ENCODE measurements at regions not wholly inside any gene's neighbourhood (a gene's known extent, or its start where the extent isn't known, plus 50 kb on each side); places are given as distances from the start of the nearest gene placed in this dataset.

- Histone ChIP-seq H3K4me3 (no peak overlapping the region), H3K9ac (ENCODE audit: insufficient read depth in 1 of 2, low read length in 2 of 2) (no peak overlapping the region), H3K27ac (ENCODE audit: low read depth in 1 of 2, low read length in 1 of 2) (no peak overlapping the region), H3K36me3 (ENCODE audit: control insufficient read depth in 4 of 4, insufficient read depth in 4 of 4, low read length in 4 of 4) (no peaks in the 10 kb centered on the region), H3K9me3 (ENCODE audit: control insufficient read depth in 4 of 4, insufficient read depth in 3 of 4, low read length in 3 of 4) (peaks cover 0 to 17% (median 4%) of the 10 kb centered on the region in 4 donors), H3K4me1 (ENCODE audit: control insufficient read depth in 5 of 5, insufficient read depth in 5 of 5, low read length in 5 of 5) (no peaks in the 10 kb centered on the region), H3K27me3 (ENCODE audit: control insufficient read depth in 3 of 3, insufficient read depth in 3 of 3, low read length in 2 of 3) (no peaks in the 10 kb centered on the region)
- no peak for ATAC-seq (ENCODE audit: insufficient read depth, low FRiP score)
- no peak for DNase-seq
- no peak for TF ChIP-seq CTCF (IDR thresholded peaks at IDR 0.05; ENCODE audit: control extremely low read depth, extremely low read depth)
- WGBS, 2 donors = 83 to 96% methylated on average over 1 of the region's 1 CpG
Observed at GRCh38 chr16:10232757-10233156, 50.5 kb upstream of the GRIN2A start.

GRCh38 chr16:10239640-10240039 is 57.4 kb upstream of the GRIN2A start:
- no peaks in the 10 kb centered on the region for H3K9me3 ChIP-seq (ENCODE audit: control insufficient read depth in 4 of 4, insufficient read depth in 3 of 4, low read length in 3 of 4)
- DNase-seq = no peak
- TF ChIP-seq CTCF (IDR thresholded peaks at IDR 0.05; ENCODE audit: control extremely low read depth, extremely low read depth) = no peak
- 69 to 88% methylated on average over 8 of the region's 8 CpGs for WGBS, 2 donors
- no peaks in the 10 kb centered on the region for H3K36me3 ChIP-seq (ENCODE audit: control insufficient read depth in 4 of 4, insufficient read depth in 4 of 4, low read length in 4 of 4)
- no peak overlapping the region for H3K27ac ChIP-seq (ENCODE audit: low read depth in 1 of 2, low read length in 1 of 2)
- no peaks in the 10 kb centered on the region for H3K4me1 ChIP-seq (ENCODE audit: control insufficient read depth in 5 of 5, insufficient read depth in 5 of 5, low read length in 5 of 5)
- H3K4me3 ChIP-seq = no peak overlapping the region
- no peak for ATAC-seq (ENCODE audit: insufficient read depth, low FRiP score)
- H3K9ac ChIP-seq (ENCODE audit: insufficient read depth in 1 of 2, low read length in 2 of 2) = no peak overlapping the region
- H3K27me3 ChIP-seq (ENCODE audit: control insufficient read depth in 3 of 3, insufficient read depth in 3 of 3, low read length in 2 of 3) = no peaks in the 10 kb centered on the region

GRCh38 chr16:10240854-10241613 is 58.8 kb upstream of the GRIN2A start:
- Histone ChIP-seq H3K9me3 (ENCODE audit: control insufficient read depth in 4 of 4, insufficient read depth in 3 of 4, low read length in 3 of 4) (no peaks in the 10 kb centered on the region), H3K27me3 (ENCODE audit: control insufficient read depth in 3 of 3, insufficient read depth in 3 of 3, low read length in 2 of 3) (no peaks in the 10 kb centered on the region), H3K36me3 (ENCODE audit: control insufficient read depth in 4 of 4, insufficient read depth in 4 of 4, low read length in 4 of 4) (no peaks in the 10 kb centered on the region), H3K27ac (ENCODE audit: low read depth in 1 of 2, low read length in 1 of 2) (no peak overlapping the region), H3K4me1 (ENCODE audit: control insufficient read depth in 5 of 5, insufficient read depth in 5 of 5, low read length in 5 of 5) (no peaks in the 10 kb centered on the region), H3K4me3 (no peak overlapping the region), H3K9ac (ENCODE audit: insufficient read depth in 1 of 2, low read length in 2 of 2) (no peak overlapping the region)
- DNase-seq (no peak), ATAC-seq (ENCODE audit: insufficient read depth, low FRiP score) (no peak)
- WGBS, 2 donors = 75 to 84% methylated on average over 7 of the region's 7 CpGs
- TF ChIP-seq CTCF (IDR thresholded peaks at IDR 0.05; ENCODE audit: control extremely low read depth, extremely low read depth) = no peak

GRCh38 chr16:10242097-10242496 is 59.9 kb upstream of the GRIN2A start:
- Histone ChIP-seq H3K27ac (ENCODE audit: low read depth in 1 of 2, low read length in 1 of 2) (no peak overlapping the region), H3K36me3 (ENCODE audit: control insufficient read depth in 4 of 4, insufficient read depth in 4 of 4, low read length in 4 of 4) (no peaks in the 10 kb centered on the region), H3K9ac (ENCODE audit: insufficient read depth in 1 of 2, low read length in 2 of 2) (no peak overlapping the region), H3K4me3 (no peak overlapping the region), H3K4me1 (ENCODE audit: control insufficient read depth in 5 of 5, insufficient read depth in 5 of 5, low read length in 5 of 5) (no peaks in the 10 kb centered on the region), H3K27me3 (ENCODE audit: control insufficient read depth in 3 of 3, insufficient read depth in 3 of 3, low read length in 2 of 3) (no peaks in the 10 kb centered on the region), H3K9me3 (ENCODE audit: control insufficient read depth in 4 of 4, insufficient read depth in 3 of 4, low read length in 3 of 4) (no peaks in the 10 kb centered on the region)
- ATAC-seq (ENCODE audit: insufficient read depth, low FRiP score) (no peak), DNase-seq (no peak)
- WGBS, 2 donors = 45 to 58% methylated on average over 2 of the region's 2 CpGs
- no peak for TF ChIP-seq CTCF (IDR thresholded peaks at IDR 0.05; ENCODE audit: control extremely low read depth, extremely low read depth)
